ENCODE measurements at regions not wholly inside any gene's neighbourhood (a gene's known extent, or its start where the extent isn't known, plus 50 kb on each side); places are given as distances from the start of the nearest gene placed in this dataset.

GRCh38 chr13:40383132-40383531 lies 283.3 kb downstream of the FOXO1 start:
- Histone ChIP-seq H3K9ac (ENCODE audit: low read length) (no peak overlapping the region), H3K4me3 (ENCODE audit: insufficient read depth, low read depth, low read length) (no peak overlapping the region), H3K79me2 (ENCODE audit: insufficient read depth, low read length) (no peaks in the 10 kb centered on the region), H3K9me3 (ENCODE audit: insufficient read depth, low read depth, low read length) (no peaks in the 10 kb centered on the region), H4K20me1 (ENCODE audit: insufficient read depth, low read length) (no peaks in the 10 kb centered on the region), H2AFZ (ENCODE audit: low read depth, low read length) (no peak overlapping the region), H3K4me2 (ENCODE audit: low read length) (no peak overlapping the region), H3K27ac (ENCODE audit: low read depth, low read length) (no peak overlapping the region), H3K36me3 (ENCODE audit: insufficient read depth, low read length) (no peaks in the 10 kb centered on the region), H3K4me1 (ENCODE audit: insufficient read depth, low read length) (no peaks in the 10 kb centered on the region), H3K27me3 (ENCODE audit: insufficient read depth, low read length) (no peaks in the 10 kb centered on the region)
- H3K27ac Mint-ChIP-seq (ENCODE audit: unreplicated experiment) = no peak overlapping the region
- FAIRE-seq (no peak), DNase-seq (ENCODE audit: low read depth) (no peak)
- H3K4me1 Mint-ChIP-seq (ENCODE audit: low read depth, unreplicated experiment) = peaks cover 5% of the 10 kb centered on the region
- no peaks in the 10 kb centered on the region for H3K36me3 Mint-ChIP-seq (ENCODE audit: low read depth, unreplicated experiment)
- H3K9me3 Mint-ChIP-seq (ENCODE audit: unreplicated experiment) = peaks cover 5% of the 10 kb centered on the region
- H3K4me3 Mint-ChIP-seq (ENCODE audit: unreplicated experiment) = no peak overlapping the region
- H3K27me3 Mint-ChIP-seq (ENCODE audit: low read depth, unreplicated experiment) = peaks cover 3% of the 10 kb centered on the region
- no peak for TF ChIP-seq CTCF (IDR thresholded peaks at IDR 0.05; ENCODE audit: insufficient read depth, low read depth, low read length)
- no peak for TF ChIP-seq EZH2 (IDR thresholded peaks at IDR 0.05; ENCODE audit: insufficient read depth, low read length)

- Mint-ChIP-seq H3K4me1 (ENCODE audit: low read depth, unreplicated experiment) (peaks cover 5% of the 10 kb centered on the region), H3K4me3 (ENCODE audit: unreplicated experiment) (no peak overlapping the region), H3K27ac (ENCODE audit: unreplicated experiment) (no peak overlapping the region), H3K36me3 (ENCODE audit: low read depth, unreplicated experiment) (no peaks in the 10 kb centered on the region), H3K27me3 (ENCODE audit: low read depth, unreplicated experiment) (peaks cover 4% of the 10 kb centered on the region), H3K9me3 (ENCODE audit: unreplicated experiment) (peaks cover 2% of the 10 kb centered on the region)
- no peaks in the 10 kb centered on the region for H3K27me3 ChIP-seq (ENCODE audit: insufficient read depth, low read length)
- no peak overlapping the region for H3K4me3 ChIP-seq (ENCODE audit: insufficient read depth, low read depth, low read length)
- H2AFZ ChIP-seq (ENCODE audit: low read depth, low read length) = no peak overlapping the region
- no peak for TF ChIP-seq EZH2 (IDR thresholded peaks at IDR 0.05; ENCODE audit: insufficient read depth, low read length)
- H3K9me3 ChIP-seq (ENCODE audit: insufficient read depth, low read depth, low read length) = no peaks in the 10 kb centered on the region
- H3K79me2 ChIP-seq (ENCODE audit: insufficient read depth, low read length) = no peaks in the 10 kb centered on the region
- H3K27ac ChIP-seq (ENCODE audit: low read depth, low read length) = no peak overlapping the region
- FAIRE-seq (no peak), DNase-seq (ENCODE audit: low read depth) (no peak)
- H3K36me3 ChIP-seq (ENCODE audit: insufficient read depth, low read length) = no peaks in the 10 kb centered on the region
- no peaks in the 10 kb centered on the region for H4K20me1 ChIP-seq (ENCODE audit: insufficient read depth, low read length)
- H3K4me2 ChIP-seq (ENCODE audit: low read length) = no peak overlapping the region
- no peak overlapping the region for H3K9ac ChIP-seq (ENCODE audit: low read length)
- peaks cover 6% of the 10 kb centered on the region for H3K4me1 ChIP-seq (ENCODE audit: insufficient read depth, low read length)
Measured at GRCh38 chr13:40383885-40384284, 282.6 kb downstream of the FOXO1 start.

- no peak overlapping the region for H3K27ac Mint-ChIP-seq (ENCODE audit: unreplicated experiment)
Measured at GRCh38 chr13:40384976-40385857, 281.2 kb downstream of the FOXO1 start.

More at GRCh38 chr13:40384976-40385857, 281.2 kb downstream of the FOXO1 start:
- FAIRE-seq (no peak), DNase-seq (ENCODE audit: low read depth) (no peak)
- H3K27me3 ChIP-seq (ENCODE audit: insufficient read depth, low read length) = no peaks in the 10 kb centered on the region
- H3K36me3 ChIP-seq (ENCODE audit: insufficient read depth, low read length) = no peaks in the 10 kb centered on the region
- H3K36me3 Mint-ChIP-seq (ENCODE audit: low read depth, unreplicated experiment) = no peaks in the 10 kb centered on the region
- no peaks in the 10 kb centered on the region for H3K79me2 ChIP-seq (ENCODE audit: insufficient read depth, low read length)
- no peaks in the 10 kb centered on the region for H3K9me3 ChIP-seq (ENCODE audit: insufficient read depth, low read depth, low read length)
- no peak overlapping the region for H3K4me3 Mint-ChIP-seq (ENCODE audit: unreplicated experiment)
- H3K4me2 ChIP-seq (ENCODE audit: low read length) = no peak overlapping the region
- H3K4me1 ChIP-seq (ENCODE audit: insufficient read depth, low read length) = peaks cover 8% of the 10 kb centered on the region
- no peak overlapping the region for H3K9ac ChIP-seq (ENCODE audit: low read length)
- no peaks in the 10 kb centered on the region for H4K20me1 ChIP-seq (ENCODE audit: insufficient read depth, low read length)
- H3K27ac ChIP-seq (ENCODE audit: low read depth, low read length) = no peak overlapping the region
- H2AFZ ChIP-seq (ENCODE audit: low read depth, low read length) = peak overlapping the region; percentile 5
- peaks cover 4% of the 10 kb centered on the region for H3K27me3 Mint-ChIP-seq (ENCODE audit: low read depth, unreplicated experiment)
- H3K9me3 Mint-ChIP-seq (ENCODE audit: unreplicated experiment) = peaks cover 2% of the 10 kb centered on the region
- H3K4me1 Mint-ChIP-seq (ENCODE audit: low read depth, unreplicated experiment) = peaks cover 5% of the 10 kb centered on the region
- TF ChIP-seq CTCF (IDR thresholded peaks at IDR 0.05; ENCODE audit: insufficient read depth, low read depth, low read length) (no peak), EZH2 (IDR thresholded peaks at IDR 0.05; ENCODE audit: insufficient read depth, low read length) (no peak)
- H3K4me3 ChIP-seq (ENCODE audit: insufficient read depth, low read depth, low read length) = no peak overlapping the region

Data from astrocyte (in vitro differentiated cells and primary cell).